ENCODE measurements at regions not wholly inside any gene's neighbourhood (a gene's known extent, or its start where the extent isn't known, plus 50 kb on each side); places are given as distances from the start of the nearest gene placed in this dataset.

DNA sequence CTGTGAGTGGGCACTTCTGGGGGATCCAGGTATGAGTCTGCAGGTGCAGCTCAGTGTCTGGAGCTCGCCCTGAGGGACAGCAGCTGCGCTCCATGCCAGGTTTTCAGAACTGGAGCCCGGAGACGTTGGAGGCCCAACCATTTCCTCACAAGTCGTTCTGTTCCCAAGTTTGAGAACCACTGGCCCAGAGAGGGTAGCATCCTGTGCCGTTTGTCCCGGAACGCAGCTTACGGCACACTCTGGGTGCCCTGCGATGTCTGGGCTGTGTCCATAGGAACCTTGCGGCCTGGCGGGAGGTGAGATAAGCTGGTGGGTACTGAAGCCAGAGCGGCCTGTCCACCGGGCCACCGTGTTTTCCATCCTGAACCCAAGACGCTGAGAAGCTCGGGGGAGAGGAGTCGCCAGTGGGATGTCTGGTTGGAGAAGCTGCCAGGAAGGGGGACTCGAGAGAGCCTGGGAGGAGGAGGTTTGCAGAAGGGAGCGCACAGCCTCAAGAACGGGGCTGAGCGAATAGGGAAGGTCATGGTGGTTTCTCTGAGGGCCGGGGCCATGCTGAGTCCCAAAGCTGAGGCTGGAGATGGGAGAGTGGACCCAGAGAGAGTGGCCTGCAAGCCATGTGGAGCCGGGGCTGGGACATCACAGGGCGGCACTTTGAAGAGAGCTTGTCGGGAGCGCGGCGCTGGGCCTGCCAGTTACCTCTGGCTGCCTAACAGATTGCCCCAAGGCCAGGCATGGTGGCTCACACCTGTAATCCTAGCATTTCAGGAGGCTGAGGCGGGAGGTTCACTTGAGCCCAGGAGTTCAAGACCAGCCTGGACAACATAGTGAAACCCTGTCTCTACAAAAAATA lies 211.0 kb upstream of the GSE1 start:
- Histone ChIP-seq H3K36me3 (ENCODE audit: insufficient read depth, low read length) (no peaks in the 10 kb centered on the region), H3K9me3 (ENCODE audit: insufficient read depth, low read depth, low read length) (peaks cover 3% of the 10 kb centered on the region), H3K79me2 (ENCODE audit: insufficient read depth, low read length) (no peaks in the 10 kb centered on the region), H3K4me1 (ENCODE audit: insufficient read depth, low read length) (peaks cover 15% of the 10 kb centered on the region), H3K4me3 (ENCODE audit: insufficient read depth, low read depth, low read length) (no peak overlapping the region), H4K20me1 (ENCODE audit: insufficient read depth, low read length) (peaks cover 16% of the 10 kb centered on the region), H2AFZ (ENCODE audit: low read depth, low read length) (no peak overlapping the region), H3K27me3 (ENCODE audit: insufficient read depth, low read length) (no peaks in the 10 kb centered on the region), H3K27ac (ENCODE audit: low read depth, low read length) (no peak overlapping the region), H3K4me2 (ENCODE audit: low read length) (no peak overlapping the region), H3K9ac (ENCODE audit: low read length) (no peak overlapping the region)
- DNase-seq (ENCODE audit: low read depth) (no peak), FAIRE-seq (no peak)
- Mint-ChIP-seq H3K36me3 (ENCODE audit: low read depth, unreplicated experiment) (no peaks in the 10 kb centered on the region), H3K27me3 (ENCODE audit: low read depth, unreplicated experiment) (peaks cover 2% of the 10 kb centered on the region), H3K4me3 (ENCODE audit: unreplicated experiment) (no peak overlapping the region), H3K4me1 (ENCODE audit: low read depth, unreplicated experiment) (peaks cover 6% of the 10 kb centered on the region), H3K9me3 (ENCODE audit: unreplicated experiment) (no peaks in the 10 kb centered on the region), H3K27ac (ENCODE audit: unreplicated experiment) (no peak overlapping the region)
- no peak for TF ChIP-seq EZH2 (IDR thresholded peaks at IDR 0.05; ENCODE audit: insufficient read depth, low read length)
- TF ChIP-seq, protein P1, sequence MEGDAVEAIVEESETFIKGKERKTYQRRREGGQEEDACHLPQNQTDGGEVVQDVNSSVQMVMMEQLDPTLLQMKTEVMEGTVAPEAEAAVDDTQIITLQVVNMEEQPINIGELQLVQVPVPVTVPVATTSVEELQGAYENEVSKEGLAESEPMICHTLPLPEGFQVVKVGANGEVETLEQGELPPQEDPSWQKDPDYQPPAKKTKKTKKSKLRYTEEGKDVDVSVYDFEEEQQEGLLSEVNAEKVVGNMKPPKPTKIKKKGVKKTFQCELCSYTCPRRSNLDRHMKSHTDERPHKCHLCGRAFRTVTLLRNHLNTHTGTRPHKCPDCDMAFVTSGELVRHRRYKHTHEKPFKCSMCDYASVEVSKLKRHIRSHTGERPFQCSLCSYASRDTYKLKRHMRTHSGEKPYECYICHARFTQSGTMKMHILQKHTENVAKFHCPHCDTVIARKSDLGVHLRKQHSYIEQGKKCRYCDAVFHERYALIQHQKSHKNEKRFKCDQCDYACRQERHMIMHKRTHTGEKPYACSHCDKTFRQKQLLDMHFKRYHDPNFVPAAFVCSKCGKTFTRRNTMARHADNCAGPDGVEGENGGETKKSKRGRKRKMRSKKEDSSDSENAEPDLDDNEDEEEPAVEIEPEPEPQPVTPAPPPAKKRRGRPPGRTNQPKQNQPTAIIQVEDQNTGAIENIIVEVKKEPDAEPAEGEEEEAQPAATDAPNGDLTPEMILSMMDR (IDR thresholded peaks at IDR 0.05; ENCODE audit: insufficient read depth, low read depth, low read length), result no peak

DNA sequence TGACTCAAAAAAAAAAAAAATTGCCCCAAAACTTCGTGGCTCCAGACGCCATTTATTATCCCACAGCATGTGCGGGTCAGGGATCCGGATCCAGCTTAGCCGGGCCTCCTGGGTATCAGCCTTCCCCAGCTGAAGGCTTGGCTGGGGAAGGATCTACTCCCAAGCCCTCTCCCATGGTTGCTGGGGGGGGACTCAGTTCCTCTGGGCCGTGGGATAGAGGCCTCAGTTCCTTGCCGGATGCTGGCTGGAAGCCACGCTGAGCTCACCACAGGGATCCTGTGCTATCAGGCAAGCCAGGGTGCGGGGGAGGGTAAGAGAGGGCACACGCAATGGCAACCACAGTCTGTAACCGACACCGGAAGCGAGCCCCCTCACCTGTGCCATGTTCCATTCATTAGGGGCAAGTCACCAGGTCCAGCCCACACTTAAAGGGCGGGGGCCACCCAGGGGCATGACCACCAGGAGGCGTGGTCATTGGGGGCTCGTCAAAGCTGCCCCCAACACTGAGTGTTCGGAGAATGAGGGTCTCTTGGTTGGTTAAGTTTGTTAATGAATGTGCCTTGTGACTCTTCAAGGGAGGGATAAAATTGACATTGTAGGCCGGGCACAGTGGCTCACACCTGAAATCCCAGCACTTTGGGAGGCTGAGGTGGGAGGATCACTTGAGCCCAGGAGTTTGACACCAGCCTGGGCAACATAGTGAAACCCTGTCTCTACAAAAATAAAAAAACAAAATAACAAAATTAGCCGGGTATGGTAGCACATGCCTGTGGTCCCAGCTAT lies 210.0 kb upstream of the GSE1 start:
- peaks cover 13% of the 10 kb centered on the region for H3K4me1 ChIP-seq (ENCODE audit: insufficient read depth, low read length)
- H4K20me1 ChIP-seq (ENCODE audit: insufficient read depth, low read length), result peaks cover 14% of the 10 kb centered on the region
- no peak for TF ChIP-seq EZH2 (IDR thresholded peaks at IDR 0.05; ENCODE audit: insufficient read depth, low read length)
- TF ChIP-seq, protein P1 (IDR thresholded peaks at IDR 0.05; ENCODE audit: insufficient read depth, low read depth, low read length), result no peak
- peak overlapping the region; percentile 7 for H3K27ac ChIP-seq (ENCODE audit: low read depth, low read length)
- Mint-ChIP-seq H3K36me3 (ENCODE audit: low read depth, unreplicated experiment) (no peaks in the 10 kb centered on the region), H3K4me1 (ENCODE audit: low read depth, unreplicated experiment) (peaks cover 6% of the 10 kb centered on the region), H3K4me3 (ENCODE audit: unreplicated experiment) (no peak overlapping the region), H3K27me3 (ENCODE audit: low read depth, unreplicated experiment) (peaks cover 2% of the 10 kb centered on the region), H3K27ac (ENCODE audit: unreplicated experiment) (no peak overlapping the region), H3K9me3 (ENCODE audit: unreplicated experiment) (no peaks in the 10 kb centered on the region)
- peak overlapping the region; percentile 65 for H3K4me2 ChIP-seq (ENCODE audit: low read length)
- DNase-seq (ENCODE audit: low read depth) (peak; percentile 76), FAIRE-seq (no peak)
- H3K27me3 ChIP-seq (ENCODE audit: insufficient read depth, low read length), result no peaks in the 10 kb centered on the region
- H3K36me3 ChIP-seq (ENCODE audit: insufficient read depth, low read length), result no peaks in the 10 kb centered on the region
- peak overlapping the region; percentile 22 for H3K9ac ChIP-seq (ENCODE audit: low read length)
- H2AFZ ChIP-seq (ENCODE audit: low read depth, low read length), result no peak overlapping the region
- H3K79me2 ChIP-seq (ENCODE audit: insufficient read depth, low read length), result no peaks in the 10 kb centered on the region
- H3K9me3 ChIP-seq (ENCODE audit: insufficient read depth, low read depth, low read length), result peaks cover 3% of the 10 kb centered on the region
- no peak overlapping the region for H3K4me3 ChIP-seq (ENCODE audit: insufficient read depth, low read depth, low read length)
